ENCODE measurements at regions not wholly inside any gene's neighbourhood (a gene's known extent, or its start where the extent isn't known, plus 50 kb on each side); places are given as distances from the start of the nearest gene placed in this dataset.

GRCh38 chr9:91488341-91488740 lies 64.7 kb upstream of the NFIL3 start:
- Histone ChIP-seq H3K9me3 (ENCODE audit: control insufficient read depth in 2 of 2, low read length in 2 of 2) (no peaks in the 10 kb centered on the region), H3K4me3 (ENCODE audit: low read length in 2 of 2) (no peak overlapping the region), H3K36me3 (ENCODE audit: control insufficient read depth in 2 of 2, insufficient read depth in 2 of 2, low read length in 2 of 2) (no peaks in the 10 kb centered on the region), H3K27ac (ENCODE audit: low read length) (no peak overlapping the region), H3K9ac (ENCODE audit: low read length in 2 of 2) (no peak overlapping the region), H3K27me3 (ENCODE audit: control insufficient read depth in 1 of 2, insufficient read depth in 2 of 2, low read length in 2 of 2) (no peaks in the 10 kb centered on the region), H3K4me1 (ENCODE audit: control insufficient read depth, insufficient read depth, low read length) (peaks cover 14% of the 10 kb centered on the region)

GRCh38 chr9:91486699-91487497 lies 63.3 kb upstream of the NFIL3 start:
- H3K9ac ChIP-seq (ENCODE audit: low read length in 2 of 2) = no peak overlapping the region
- no peaks in the 10 kb centered on the region for H3K27me3 ChIP-seq (ENCODE audit: control insufficient read depth in 1 of 2, insufficient read depth in 2 of 2, low read length in 2 of 2)
- no peaks in the 10 kb centered on the region for H3K36me3 ChIP-seq (ENCODE audit: control insufficient read depth in 2 of 2, insufficient read depth in 2 of 2, low read length in 2 of 2)
- peak overlapping the region; percentile 18 for H3K27ac ChIP-seq (ENCODE audit: low read length)
- H3K4me1 ChIP-seq (ENCODE audit: control insufficient read depth, insufficient read depth, low read length) = peaks cover 21% of the 10 kb centered on the region
- H3K9me3 ChIP-seq (ENCODE audit: control insufficient read depth in 2 of 2, low read length in 2 of 2) = no peaks in the 10 kb centered on the region
- no peak overlapping the region for H3K4me3 ChIP-seq (ENCODE audit: low read length in 2 of 2)

GRCh38 chr9:91485006-91485405 lies 61.4 kb upstream of the NFIL3 start:
- Histone ChIP-seq H3K27me3 (ENCODE audit: control insufficient read depth in 1 of 2, insufficient read depth in 2 of 2, low read length in 2 of 2) (no peaks in the 10 kb centered on the region), H3K9ac (ENCODE audit: low read length in 2 of 2) (no peak overlapping the region), H3K36me3 (ENCODE audit: control insufficient read depth in 2 of 2, insufficient read depth in 2 of 2, low read length in 2 of 2) (no peaks in the 10 kb centered on the region), H3K27ac (ENCODE audit: low read length) (peak overlapping the region; percentile 84), H3K4me1 (ENCODE audit: control insufficient read depth, insufficient read depth, low read length) (peaks cover 21% of the 10 kb centered on the region), H3K9me3 (ENCODE audit: control insufficient read depth in 2 of 2, low read length in 2 of 2) (no peaks in the 10 kb centered on the region), H3K4me3 (ENCODE audit: low read length in 2 of 2) (no peak overlapping the region)

- peaks cover 19% of the 10 kb centered on the region for H3K4me1 ChIP-seq (ENCODE audit: control insufficient read depth, insufficient read depth, low read length)
- H3K36me3 ChIP-seq (ENCODE audit: control insufficient read depth in 2 of 2, insufficient read depth in 2 of 2, low read length in 2 of 2) = no peaks in the 10 kb centered on the region
- H3K27ac ChIP-seq (ENCODE audit: low read length) = peak overlapping the region; percentile 84
- H3K27me3 ChIP-seq (ENCODE audit: control insufficient read depth in 1 of 2, insufficient read depth in 2 of 2, low read length in 2 of 2) = no peaks in the 10 kb centered on the region
- peak overlapping the region in 1 of 2 donors; percentile 49 for H3K4me3 ChIP-seq (ENCODE audit: low read length in 2 of 2)
- no peaks in the 10 kb centered on the region for H3K9me3 ChIP-seq (ENCODE audit: control insufficient read depth in 2 of 2, low read length in 2 of 2)
- peak overlapping the region; percentile 49 to 62 for H3K9ac ChIP-seq (ENCODE audit: low read length in 2 of 2)
Measured at GRCh38 chr9:91483835-91484234, 60.2 kb upstream of the NFIL3 start.

- peak overlapping the region; percentile 84 for H3K27ac ChIP-seq (ENCODE audit: low read length)
- no peaks in the 10 kb centered on the region for H3K9me3 ChIP-seq (ENCODE audit: control insufficient read depth in 2 of 2, low read length in 2 of 2)
- no peaks in the 10 kb centered on the region for H3K27me3 ChIP-seq (ENCODE audit: control insufficient read depth in 1 of 2, insufficient read depth in 2 of 2, low read length in 2 of 2)
- H3K4me1 ChIP-seq (ENCODE audit: control insufficient read depth, insufficient read depth, low read length) = peaks cover 19% of the 10 kb centered on the region
- peak overlapping the region; percentile 46 to 47 for H3K9ac ChIP-seq (ENCODE audit: low read length in 2 of 2)
- H3K4me3 ChIP-seq (ENCODE audit: low read length in 2 of 2) = peak overlapping the region; percentile 1 to 49
- no peaks in the 10 kb centered on the region for H3K36me3 ChIP-seq (ENCODE audit: control insufficient read depth in 2 of 2, insufficient read depth in 2 of 2, low read length in 2 of 2)
Measured at GRCh38 chr9:91483189-91483691, 59.6 kb upstream of the NFIL3 start.

- Histone ChIP-seq H3K27me3 (ENCODE audit: control insufficient read depth in 1 of 2, insufficient read depth in 2 of 2, low read length in 2 of 2) (no peaks in the 10 kb centered on the region), H3K9ac (ENCODE audit: low read length in 2 of 2) (no peak overlapping the region), H3K9me3 (ENCODE audit: control insufficient read depth in 2 of 2, low read length in 2 of 2) (no peaks in the 10 kb centered on the region), H3K4me1 (ENCODE audit: control insufficient read depth, insufficient read depth, low read length) (peaks cover 19% of the 10 kb centered on the region), H3K4me3 (ENCODE audit: low read length in 2 of 2) (no peak overlapping the region), H3K27ac (ENCODE audit: low read length) (no peak overlapping the region), H3K36me3 (ENCODE audit: control insufficient read depth in 2 of 2, insufficient read depth in 2 of 2, low read length in 2 of 2) (no peaks in the 10 kb centered on the region)
Measured at GRCh38 chr9:91481972-91482371, 58.3 kb upstream of the NFIL3 start.

- no peaks in the 10 kb centered on the region for H3K9me3 ChIP-seq (ENCODE audit: control insufficient read depth in 2 of 2, low read length in 2 of 2)
- H3K4me1 ChIP-seq (ENCODE audit: control insufficient read depth, insufficient read depth, low read length) = no peaks in the 10 kb centered on the region
- H3K27ac ChIP-seq (ENCODE audit: low read length) = no peak overlapping the region
- H3K36me3 ChIP-seq (ENCODE audit: control insufficient read depth in 2 of 2, insufficient read depth in 2 of 2, low read length in 2 of 2) = no peaks in the 10 kb centered on the region
- H3K4me3 ChIP-seq (ENCODE audit: low read length in 2 of 2) = no peak overlapping the region
- no peak overlapping the region for H3K9ac ChIP-seq (ENCODE audit: low read length in 2 of 2)
- H3K27me3 ChIP-seq (ENCODE audit: control insufficient read depth in 1 of 2, insufficient read depth in 2 of 2, low read length in 2 of 2) = no peaks in the 10 kb centered on the region
Measured at GRCh38 chr9:91477106-91477505, 53.5 kb upstream of the NFIL3 start.

GRCh38 chr9:91474656-91475055 lies 51.0 kb upstream of the NFIL3 start:
- H3K4me3 ChIP-seq (ENCODE audit: low read length in 2 of 2) = no peak overlapping the region
- H3K9ac ChIP-seq (ENCODE audit: low read length in 2 of 2) = no peak overlapping the region
- no peaks in the 10 kb centered on the region for H3K9me3 ChIP-seq (ENCODE audit: control insufficient read depth in 2 of 2, low read length in 2 of 2)
- no peak overlapping the region for H3K27ac ChIP-seq (ENCODE audit: low read length)
- H3K36me3 ChIP-seq (ENCODE audit: control insufficient read depth in 2 of 2, insufficient read depth in 2 of 2, low read length in 2 of 2) = no peaks in the 10 kb centered on the region
- H3K27me3 ChIP-seq (ENCODE audit: control insufficient read depth in 1 of 2, insufficient read depth in 2 of 2, low read length in 2 of 2) = no peaks in the 10 kb centered on the region
- no peaks in the 10 kb centered on the region for H3K4me1 ChIP-seq (ENCODE audit: control insufficient read depth, insufficient read depth, low read length)
